ENCODE measurements at regions not wholly inside any gene's neighbourhood (a gene's known extent, or its start where the extent isn't known, plus 50 kb on each side); places are given as distances from the start of the nearest gene placed in this dataset.

DNA sequence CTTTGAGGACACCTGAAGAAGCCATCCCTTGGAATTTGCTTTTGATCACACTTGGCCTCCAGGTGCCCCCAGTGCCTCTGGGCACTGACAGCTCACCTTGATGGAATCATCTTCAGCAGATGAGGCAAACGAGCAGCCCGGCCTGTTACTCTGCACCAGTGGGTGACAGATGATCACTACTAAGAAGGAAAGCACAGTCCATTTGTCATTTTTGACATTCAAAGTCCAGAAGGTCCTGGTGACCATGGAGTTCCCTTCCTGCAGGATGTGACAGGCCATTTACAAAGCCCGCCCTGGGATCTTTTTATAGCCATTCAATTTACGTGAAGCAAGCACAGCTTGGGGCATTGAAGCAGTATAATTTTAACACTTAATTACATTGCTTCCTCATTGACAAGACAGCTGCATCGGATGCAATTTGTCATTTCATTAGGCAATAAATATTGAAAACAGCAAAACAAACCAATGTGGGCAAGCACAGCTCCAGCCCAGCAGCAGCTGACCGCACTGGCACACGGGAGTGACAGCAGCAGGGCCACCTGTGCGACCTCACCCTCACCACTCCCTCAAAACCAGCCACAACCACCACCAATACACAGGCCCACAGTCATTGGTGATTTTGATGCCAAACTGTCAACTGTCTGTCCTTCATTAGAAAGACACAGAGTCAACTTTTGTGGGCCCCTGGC, 76.0 kb upstream of the SLC66A3 start:
- no peaks in the 10 kb centered on the region for H3K36me3 Mint-ChIP-seq
- intact Hi-C loops (cut with micrococcal nuclease), result no loop called here
- no peak overlapping the region for H3K4me2 ChIP-seq (replicated peaks; ENCODE audit: extremely low read depth, low read length, poor library complexity, severe bottlenecking)
- H3K27ac Mint-ChIP-seq, result no peak overlapping the region
- H2AFZ ChIP-seq (ENCODE audit: insufficient read depth, low read depth, low read length, poor library complexity, severe bottlenecking), result no peak overlapping the region
- H3K4me3 Mint-ChIP-seq, result no peak overlapping the region
- H4K20me1 ChIP-seq (ENCODE audit: insufficient read depth, low read length), result no peaks in the 10 kb centered on the region
- peaks cover 0 to 3% (median 0%) of the 10 kb centered on the region in 7 donors for H3K9me3 Mint-ChIP-seq
- TF ChIP-seq, protein P1, sequence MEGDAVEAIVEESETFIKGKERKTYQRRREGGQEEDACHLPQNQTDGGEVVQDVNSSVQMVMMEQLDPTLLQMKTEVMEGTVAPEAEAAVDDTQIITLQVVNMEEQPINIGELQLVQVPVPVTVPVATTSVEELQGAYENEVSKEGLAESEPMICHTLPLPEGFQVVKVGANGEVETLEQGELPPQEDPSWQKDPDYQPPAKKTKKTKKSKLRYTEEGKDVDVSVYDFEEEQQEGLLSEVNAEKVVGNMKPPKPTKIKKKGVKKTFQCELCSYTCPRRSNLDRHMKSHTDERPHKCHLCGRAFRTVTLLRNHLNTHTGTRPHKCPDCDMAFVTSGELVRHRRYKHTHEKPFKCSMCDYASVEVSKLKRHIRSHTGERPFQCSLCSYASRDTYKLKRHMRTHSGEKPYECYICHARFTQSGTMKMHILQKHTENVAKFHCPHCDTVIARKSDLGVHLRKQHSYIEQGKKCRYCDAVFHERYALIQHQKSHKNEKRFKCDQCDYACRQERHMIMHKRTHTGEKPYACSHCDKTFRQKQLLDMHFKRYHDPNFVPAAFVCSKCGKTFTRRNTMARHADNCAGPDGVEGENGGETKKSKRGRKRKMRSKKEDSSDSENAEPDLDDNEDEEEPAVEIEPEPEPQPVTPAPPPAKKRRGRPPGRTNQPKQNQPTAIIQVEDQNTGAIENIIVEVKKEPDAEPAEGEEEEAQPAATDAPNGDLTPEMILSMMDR (IDR thresholded peaks at IDR 0.05), result no peak
- H3K27me3 Mint-ChIP-seq (ENCODE audit: low read depth in 3 of 3), result peaks cover 7 to 9% (median 7%) of the 10 kb centered on the region in 3 donors
- H3K4me1 ChIP-seq (ENCODE audit: control insufficient read depth in 1 of 2, insufficient read depth in 2 of 2, low read length in 2 of 2), result no peaks in the 10 kb centered on the region
- no peak overlapping the region for H3K4me3 ChIP-seq (replicated peaks in 1 of 3; ENCODE audit: low read depth in 2 of 3, low read length in 3 of 3)
- no peaks in the 10 kb centered on the region for H3K79me2 ChIP-seq (ENCODE audit: insufficient read depth, low read length)
- H3K27me3 ChIP-seq (ENCODE audit: control insufficient read depth in 2 of 2, insufficient read depth in 2 of 2, low read length in 2 of 2), result no peaks in the 10 kb centered on the region
- no peaks in the 10 kb centered on the region for H3K9me3 ChIP-seq (replicated peaks in 1 of 2; ENCODE audit: control insufficient read depth in 1 of 2, insufficient read depth in 1 of 2, low read length in 2 of 2)
- DNase-seq, result no peak
- H3K9ac ChIP-seq (ENCODE audit: insufficient read depth, low read length, poor library complexity, severe bottlenecking), result no peak overlapping the region
- H3K36me3 ChIP-seq (replicated peaks in 1 of 2; ENCODE audit: control insufficient read depth in 1 of 2, insufficient read depth in 2 of 2, low read length in 2 of 2), result no peaks in the 10 kb centered on the region
- no peaks in the 10 kb centered on the region for H3K4me1 Mint-ChIP-seq
- 81% methylated on average over 8 of the region's 8 CpGs for WGBS (ENCODE audit: insufficient coverage)
- H3K27ac ChIP-seq (ENCODE audit: low read depth in 1 of 2, low read length in 2 of 2), result no peak overlapping the region

DNA sequence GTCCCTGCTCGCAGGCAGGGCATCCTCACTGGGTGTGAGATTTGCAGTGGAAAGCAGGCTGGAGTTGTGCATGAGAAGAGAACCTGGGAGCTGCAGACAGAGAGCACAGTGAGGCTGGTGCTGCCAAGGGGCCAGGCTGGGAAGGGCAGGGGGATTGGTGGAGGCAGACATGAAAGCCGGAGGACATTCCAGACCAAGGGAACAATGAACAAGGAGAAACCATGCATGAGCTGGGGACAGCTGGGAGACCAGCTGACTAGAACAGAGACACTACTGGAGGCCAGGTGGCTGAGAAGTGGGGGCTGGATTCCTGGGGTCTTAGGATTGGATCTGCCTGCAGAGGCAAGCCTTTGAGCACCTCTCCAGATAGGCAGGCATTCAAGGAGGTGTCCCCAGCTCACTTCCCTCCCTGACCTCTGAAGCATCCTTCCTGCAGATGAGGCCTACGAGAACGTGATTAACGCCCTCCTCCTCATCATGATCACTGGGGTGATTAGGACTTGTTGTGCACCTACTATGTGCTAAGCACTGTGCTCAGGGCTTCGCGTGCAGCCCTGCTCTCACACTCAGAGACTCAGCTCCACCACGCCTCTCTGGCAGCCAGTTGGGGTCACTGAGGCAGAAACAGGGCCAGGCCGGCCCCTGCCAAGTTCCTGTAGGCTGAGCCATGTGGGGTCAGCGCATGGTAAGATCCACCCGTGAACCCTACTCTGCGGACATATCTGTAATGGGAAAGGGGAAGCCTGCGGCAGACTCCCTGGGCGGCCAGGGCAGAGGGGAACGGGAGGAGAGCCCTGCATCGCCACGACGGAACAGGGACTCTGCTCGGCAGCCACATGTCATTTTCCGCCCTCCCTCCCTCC, 74.8 kb upstream of the SLC66A3 start:
- Histone ChIP-seq H2AFZ (ENCODE audit: insufficient read depth, low read depth, low read length, poor library complexity, severe bottlenecking) (no peak overlapping the region), H3K4me2 (replicated peaks; ENCODE audit: extremely low read depth, low read length, poor library complexity, severe bottlenecking) (no peak overlapping the region), H3K36me3 (replicated peaks in 1 of 2; ENCODE audit: control insufficient read depth in 1 of 2, insufficient read depth in 2 of 2, low read length in 2 of 2) (no peaks in the 10 kb centered on the region), H3K4me1 (ENCODE audit: control insufficient read depth in 1 of 2, insufficient read depth in 2 of 2, low read length in 2 of 2) (no peaks in the 10 kb centered on the region), H4K20me1 (ENCODE audit: insufficient read depth, low read length) (no peaks in the 10 kb centered on the region), H3K27ac (ENCODE audit: low read depth in 1 of 2, low read length in 2 of 2) (no peak overlapping the region), H3K9me3 (replicated peaks in 1 of 2; ENCODE audit: control insufficient read depth in 1 of 2, insufficient read depth in 1 of 2, low read length in 2 of 2) (no peaks in the 10 kb centered on the region), H3K9ac (ENCODE audit: insufficient read depth, low read length, poor library complexity, severe bottlenecking) (no peak overlapping the region), H3K79me2 (ENCODE audit: insufficient read depth, low read length) (no peaks in the 10 kb centered on the region), H3K4me3 (replicated peaks in 1 of 3; ENCODE audit: low read depth in 2 of 3, low read length in 3 of 3) (no peak overlapping the region), H3K27me3 (ENCODE audit: control insufficient read depth in 2 of 2, insufficient read depth in 2 of 2, low read length in 2 of 2) (peaks cover 0 to 2% of the 10 kb centered on the region in 2 donors)
- DNase-seq, result no peak
- Mint-ChIP-seq H3K36me3 (no peaks in the 10 kb centered on the region), H3K9me3 (peaks cover 0 to 3% (median 0%) of the 10 kb centered on the region in 7 donors), H3K27me3 (ENCODE audit: low read depth in 3 of 3) (peaks cover 9 to 15% (median 12%) of the 10 kb centered on the region in 3 donors), H3K27ac (no peak overlapping the region), H3K4me3 (no peak overlapping the region), H3K4me1 (no peaks in the 10 kb centered on the region)
- TF ChIP-seq, protein P1 (IDR thresholded peaks at IDR 0.05), result no peak
- WGBS (ENCODE audit: insufficient coverage), result 98% methylated on average over 9 of the region's 20 CpGs
- intact Hi-C loops (cut with micrococcal nuclease), result no loop called here

Data from CD14-positive monocyte (primary cell).